Neural progenitor cell (in vitro differentiated cells): ENCODE measurements at regions not wholly inside any gene's neighbourhood (a gene's known extent, or its start where the extent isn't known, plus 50 kb on each side); places are given as distances from the start of the nearest gene placed in this dataset.

ENCODE experiments used
- DNase-seq: peaks from one replicate; pipeline ENCODE4 v3.0.0-alpha.2; 2016; ENCODE audit warnings: low spot score
- H2AFZ ChIP-seq: fragments of 200-600 bp; sonication (generic); replicated peaks from 2 replicates; pipeline ENCODE4 v1.6.1; 2016; ENCODE audit warnings: antibody characterized with exemption
- H3F3A ChIP-seq: fragments of 200-600 bp; sonication (generic); 2 replicates; pipeline ENCODE4 v1.6.1; 2016; ENCODE audit warnings: antibody characterized with exemption, low read depth
- H3K27ac ChIP-seq: fragments of 200-600 bp; sonication (generic); 2 replicates; pipeline ENCODE4 v1.5.1; 2016; ENCODE audit warnings: mild to moderate bottlenecking
- H3K27me3 ChIP-seq: fragments of 200-600 bp; sonication (generic); 2 replicates; pipeline ENCODE4 v1.6.1; 2016; ENCODE audit warnings: mild to moderate bottlenecking, moderate library complexity
- H3K36me3 ChIP-seq: fragments of 200-600 bp; sonication (generic); 2 replicates; pipeline ENCODE4 v1.5.1; 2016
- H3K4me1 ChIP-seq: fragments of 200-600 bp; sonication (generic); 2 replicates; pipeline ENCODE4 v1.6.1; 2016; ENCODE audit warnings: mixed run types
- H3K4me2 ChIP-seq: fragments of 200-600 bp; sonication (generic); 2 replicates; pipeline ENCODE4 v1.6.1; 2016
- H3K4me3 ChIP-seq: fragments of 200-600 bp; sonication (generic); 2 replicates; pipeline ENCODE4 v1.5.1; 2016
- H3K79me2 ChIP-seq: fragments of 200-600 bp; sonication (generic); 2 replicates; pipeline ENCODE4 v1.6.1; 2016; ENCODE audit warnings: low read depth
- H3K9ac ChIP-seq: fragments of 200-600 bp; sonication (generic); 2 replicates; pipeline ENCODE4 v1.6.1; 2016
- H3K9me3 ChIP-seq: fragments of 200-600 bp; sonication (generic); 2 replicates; pipeline ENCODE4 v1.5.1; 2016; ENCODE audit warnings: low read depth
- H4K20me1 ChIP-seq: fragments of 200-600 bp; sonication (generic); 2 replicates; pipeline ENCODE4 v1.6.1; 2016; ENCODE audit warnings: low read depth
- H3K27ac Mint-ChIP-seq: 3 replicates; pipeline ENCODE4 v1.8.0; 2021; ENCODE audit warnings: mixed read lengths
- H3K27me3 Mint-ChIP-seq: 2 replicates; pipeline ENCODE4 v1.8.0; 2022; ENCODE audit warnings: low read depth, mild to moderate bottlenecking, inconsistent platforms, moderate library complexity, mixed read lengths; ENCODE audit not compliant: insufficient read depth
- H3K36me3 Mint-ChIP-seq: 3 replicates; pipeline ENCODE4 v1.8.0; 2021; ENCODE audit warnings: mixed read lengths
- H3K4me1 Mint-ChIP-seq: 3 replicates; pipeline ENCODE4 v1.8.0; 2021; ENCODE audit warnings: mixed read lengths
- H3K4me3 Mint-ChIP-seq: 3 replicates; pipeline ENCODE4 v1.8.0; 2021; ENCODE audit warnings: mild to moderate bottlenecking, moderate library complexity, mixed read lengths
- H3K9me3 Mint-ChIP-seq: 3 replicates; pipeline ENCODE4 v1.8.0; 2020; ENCODE audit warnings: mixed read lengths
- EZH2 ChIP-seq: fragments of 200-600 bp; sonication (generic); IDR thresholded peaks from 2 replicates; pipeline ENCODE4 v1.6.1; 2017; ENCODE audit warnings: antibody characterized with exemption, mild to moderate bottlenecking, moderate library complexity
- EZH2phosphoT487 ChIP-seq: fragments of 200-600 bp; sonication (generic); IDR thresholded peaks from 2 replicates; pipeline ENCODE4 v1.6.1; 2017; ENCODE audit warnings: antibody characterized with exemption
- TF ChIP-seq, protein P1 (sequence below): fragments of 200-600 bp; sonication (generic); IDR thresholded peaks from 2 replicates; pipeline ENCODE4 v1.5.1; 2017; ENCODE audit warnings: antibody characterized with exemption, mild to moderate bottlenecking

DNA sequence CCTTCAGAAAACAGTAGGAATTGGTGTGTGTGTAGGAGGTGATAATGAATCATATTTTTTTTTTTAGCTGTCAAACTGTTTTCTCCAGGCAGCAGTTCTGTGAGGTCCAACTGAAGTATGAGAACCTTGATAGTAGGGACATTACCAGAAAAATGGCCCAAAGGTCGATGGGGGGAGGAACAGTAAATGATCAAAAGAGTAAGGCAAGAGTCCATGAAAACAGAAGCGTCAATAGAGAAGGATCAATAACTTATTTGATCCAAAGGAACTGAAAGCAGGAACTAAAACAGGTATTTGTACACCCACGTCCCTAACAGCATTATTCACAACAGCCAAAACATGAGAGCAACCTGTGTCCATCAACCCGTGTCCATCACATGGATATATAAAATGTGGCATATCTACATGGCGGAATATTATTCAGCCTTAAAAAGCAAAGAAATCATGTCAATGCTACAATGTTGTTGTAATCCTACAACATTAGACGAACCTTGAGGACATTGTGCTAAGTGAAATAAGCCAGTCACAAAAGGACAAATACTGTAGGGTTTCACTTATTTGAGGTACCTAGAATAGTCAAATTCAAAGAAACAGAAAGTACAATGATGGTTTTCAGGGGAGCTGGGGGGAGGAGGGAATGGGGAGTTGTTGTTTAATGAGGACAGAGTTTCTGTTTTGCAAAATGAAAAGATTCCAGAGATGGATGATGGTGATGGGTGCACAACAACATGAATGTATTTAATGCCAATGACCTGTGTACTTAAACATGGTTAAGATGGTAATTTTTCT, 214.0 kb upstream of the KLF14 start:
- Mint-ChIP-seq H3K4me1 (peaks cover 8% of the 10 kb centered on the region), H3K27me3 (no peaks in the 10 kb centered on the region)
- H4K20me1 ChIP-seq, result no peaks in the 10 kb centered on the region

DNA sequence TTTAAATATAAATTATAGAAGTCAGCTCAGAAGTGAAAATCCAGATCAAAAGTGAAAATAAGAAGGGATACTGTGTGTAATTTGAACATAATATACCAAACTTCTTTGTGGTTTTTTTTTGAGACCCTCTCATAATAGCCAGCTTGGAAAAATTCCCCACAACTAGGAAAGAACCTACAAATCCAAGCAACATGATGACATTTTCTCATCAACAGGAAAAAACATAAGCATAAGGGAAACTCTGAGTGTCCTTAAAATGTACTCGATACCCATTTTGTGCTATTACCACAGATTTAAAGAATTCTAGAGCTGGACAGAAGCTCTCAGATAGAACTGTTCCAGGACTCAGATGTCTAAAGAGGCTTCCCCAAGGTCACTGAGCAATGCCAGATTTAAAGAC, 214.8 kb upstream of the KLF14 start:
- Mint-ChIP-seq H3K27me3 (no peaks in the 10 kb centered on the region), H3K36me3 (no peaks in the 10 kb centered on the region), H3K4me1 (peaks cover under 1% of the 10 kb centered on the region), H3K27ac (no peak overlapping the region), H3K9me3 (no peaks in the 10 kb centered on the region), H3K4me3 (no peak overlapping the region)
- H3F3A ChIP-seq, result no peaks in the 10 kb centered on the region
- no peaks in the 10 kb centered on the region for H3K79me2 ChIP-seq
- no peaks in the 10 kb centered on the region for H4K20me1 ChIP-seq
- no peak overlapping the region for H3K27ac ChIP-seq
- DNase-seq, result no peak
- H3K36me3 ChIP-seq, result no peaks in the 10 kb centered on the region
- H3K4me2 ChIP-seq, result no peak overlapping the region
- H3K27me3 ChIP-seq, result no peaks in the 10 kb centered on the region
- TF ChIP-seq EZH2 (no peak), EZH2phosphoT487 (no peak)
- TF ChIP-seq, protein P1, sequence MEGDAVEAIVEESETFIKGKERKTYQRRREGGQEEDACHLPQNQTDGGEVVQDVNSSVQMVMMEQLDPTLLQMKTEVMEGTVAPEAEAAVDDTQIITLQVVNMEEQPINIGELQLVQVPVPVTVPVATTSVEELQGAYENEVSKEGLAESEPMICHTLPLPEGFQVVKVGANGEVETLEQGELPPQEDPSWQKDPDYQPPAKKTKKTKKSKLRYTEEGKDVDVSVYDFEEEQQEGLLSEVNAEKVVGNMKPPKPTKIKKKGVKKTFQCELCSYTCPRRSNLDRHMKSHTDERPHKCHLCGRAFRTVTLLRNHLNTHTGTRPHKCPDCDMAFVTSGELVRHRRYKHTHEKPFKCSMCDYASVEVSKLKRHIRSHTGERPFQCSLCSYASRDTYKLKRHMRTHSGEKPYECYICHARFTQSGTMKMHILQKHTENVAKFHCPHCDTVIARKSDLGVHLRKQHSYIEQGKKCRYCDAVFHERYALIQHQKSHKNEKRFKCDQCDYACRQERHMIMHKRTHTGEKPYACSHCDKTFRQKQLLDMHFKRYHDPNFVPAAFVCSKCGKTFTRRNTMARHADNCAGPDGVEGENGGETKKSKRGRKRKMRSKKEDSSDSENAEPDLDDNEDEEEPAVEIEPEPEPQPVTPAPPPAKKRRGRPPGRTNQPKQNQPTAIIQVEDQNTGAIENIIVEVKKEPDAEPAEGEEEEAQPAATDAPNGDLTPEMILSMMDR, result no peak
- no peaks in the 10 kb centered on the region for H3K9me3 ChIP-seq
- H3K4me1 ChIP-seq, result no peaks in the 10 kb centered on the region
- H2AFZ ChIP-seq, result no peak overlapping the region
- no peak overlapping the region for H3K9ac ChIP-seq
- H3K4me3 ChIP-seq, result no peak overlapping the region

More for the DNA sequence above, 214.0 kb upstream of the KLF14 start:
- Histone ChIP-seq H3K79me2 (no peaks in the 10 kb centered on the region), H3K9me3 (no peaks in the 10 kb centered on the region), H3K9ac (no peak overlapping the region), H3K4me2 (no peak overlapping the region), H3K36me3 (no peaks in the 10 kb centered on the region), H3K4me1 (no peaks in the 10 kb centered on the region), H2AFZ (no peak overlapping the region), H3K27me3 (no peaks in the 10 kb centered on the region), H3F3A (no peaks in the 10 kb centered on the region), H3K4me3 (no peak overlapping the region), H3K27ac (no peak overlapping the region)
- Mint-ChIP-seq H3K9me3 (no peaks in the 10 kb centered on the region), H3K4me3 (no peak overlapping the region), H3K27ac (no peak overlapping the region), H3K36me3 (no peaks in the 10 kb centered on the region)
- DNase-seq, result no peak
- TF ChIP-seq EZH2phosphoT487, result no peak
- TF ChIP-seq, protein P1, result no peak
- no peak for TF ChIP-seq EZH2

DNA sequence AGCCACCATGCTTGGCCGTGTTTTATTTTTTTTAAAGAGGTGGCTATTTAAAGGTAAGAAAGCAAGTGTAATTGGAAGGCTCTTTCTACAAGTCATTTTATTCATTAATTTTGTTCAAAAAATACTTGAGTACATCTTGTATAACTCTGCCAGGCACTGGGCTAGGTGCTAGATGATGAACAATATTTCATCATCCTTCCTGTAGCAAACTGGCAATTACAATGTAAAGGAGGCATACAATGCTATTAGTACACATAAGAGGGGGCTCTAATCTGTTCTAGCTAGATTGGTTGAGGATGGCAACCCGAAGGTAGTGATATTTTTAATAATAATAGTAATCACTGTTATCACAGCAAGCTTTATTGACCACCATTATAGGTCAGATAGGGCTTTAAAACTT, 215.5 kb upstream of the KLF14 start:
- Mint-ChIP-seq H3K27ac (no peak overlapping the region), H3K4me3 (no peak overlapping the region), H3K36me3 (no peaks in the 10 kb centered on the region), H3K9me3 (no peaks in the 10 kb centered on the region), H3K27me3 (no peaks in the 10 kb centered on the region), H3K4me1 (no peaks in the 10 kb centered on the region)
- no peak for DNase-seq
- TF ChIP-seq, protein P1, result no peak
- TF ChIP-seq EZH2phosphoT487, result no peak
- no peak for TF ChIP-seq EZH2
- H3F3A ChIP-seq, result no peaks in the 10 kb centered on the region
- no peak overlapping the region for H3K27ac ChIP-seq
- H4K20me1 ChIP-seq, result no peaks in the 10 kb centered on the region
- no peaks in the 10 kb centered on the region for H3K27me3 ChIP-seq
- no peaks in the 10 kb centered on the region for H3K79me2 ChIP-seq
- no peaks in the 10 kb centered on the region for H3K4me1 ChIP-seq
- H3K4me2 ChIP-seq, result no peak overlapping the region
- H3K36me3 ChIP-seq, result no peaks in the 10 kb centered on the region
- H3K4me3 ChIP-seq, result no peak overlapping the region
- H3K9ac ChIP-seq, result no peak overlapping the region
- no peak overlapping the region for H2AFZ ChIP-seq
- no peaks in the 10 kb centered on the region for H3K9me3 ChIP-seq
